GM19025 (cell line): ENCODE measurements at regions not wholly inside any gene's neighbourhood (a gene's known extent, or its start where the extent isn't known, plus 50 kb on each side); places are given as distances from the start of the nearest gene placed in this dataset.

Source experiments
- ATAC-seq: cut with Tn5 transposase; IDR thresholded peaks from one replicate; pipeline ENCODE4 v1.9.1; 2021; ENCODE audit warnings: mild to moderate bottlenecking, low read depth, moderate library complexity; ENCODE audit not compliant: unreplicated experiment

DNA sequence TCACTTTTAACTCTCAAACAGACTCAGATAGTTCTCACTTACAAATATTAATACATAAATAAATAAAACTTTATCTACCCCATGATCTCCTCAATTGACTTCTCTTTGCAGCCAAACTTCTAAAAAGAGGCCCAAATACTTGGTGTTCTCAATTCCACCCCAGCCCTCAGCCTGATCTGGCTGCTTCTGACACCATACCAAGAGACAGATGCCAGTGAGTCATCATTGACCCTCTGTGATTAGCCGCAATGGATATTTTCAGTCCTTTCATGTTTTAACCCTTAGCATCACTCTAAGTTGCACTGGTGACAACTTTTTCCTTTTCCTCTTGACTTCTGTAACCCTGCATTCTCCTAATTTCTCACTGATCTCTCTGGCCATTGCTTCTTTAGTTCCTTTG is 184.1 kb upstream of the ARHGAP20 start:
- ATAC-seq, result no peak

DNA sequence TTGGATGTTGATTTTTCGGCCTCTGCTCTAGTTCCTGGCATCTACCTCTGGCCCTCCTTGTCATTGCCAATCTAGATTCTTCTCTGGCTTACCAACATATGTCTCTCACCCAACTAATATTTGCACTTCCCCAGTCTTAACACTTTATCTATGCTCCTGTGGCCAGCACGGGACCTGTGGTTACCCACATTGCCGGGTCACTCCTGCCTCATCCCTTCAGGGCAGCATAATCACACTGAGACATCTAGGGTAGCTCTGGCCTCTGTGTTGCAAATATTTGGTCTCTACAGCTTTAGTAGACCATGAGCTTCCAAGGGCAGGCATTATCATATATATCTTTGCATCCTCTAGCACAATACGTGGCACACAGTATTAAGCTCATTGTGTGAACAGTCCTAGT is 182.0 kb upstream of the ARHGAP20 start:
- ATAC-seq, result no peak

DNA sequence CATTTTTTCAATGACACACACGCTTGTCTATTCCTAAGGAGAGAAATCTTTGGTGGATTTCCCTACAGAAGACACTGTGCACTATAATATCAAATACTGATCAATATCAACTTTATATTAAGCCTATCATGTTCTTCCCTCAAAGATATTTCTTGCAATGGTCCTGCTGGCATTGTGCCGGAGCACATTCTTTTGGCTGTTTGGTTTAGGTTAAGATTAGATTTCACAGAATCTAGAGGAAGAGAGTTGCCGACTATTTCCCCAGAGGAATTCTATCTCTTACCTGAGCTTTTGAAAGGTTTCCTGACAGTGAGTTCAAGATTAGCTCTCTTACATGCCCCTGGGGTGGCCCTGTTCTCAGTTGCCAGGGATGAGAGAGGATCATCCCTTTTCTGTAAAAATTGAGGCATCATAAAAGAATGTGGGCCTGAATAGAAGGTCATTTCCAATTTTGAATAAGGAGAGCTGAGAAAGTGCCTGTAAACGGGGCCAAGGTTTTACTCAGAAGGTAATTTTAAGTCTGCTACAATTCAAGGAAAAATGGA is 180.6 kb upstream of the ARHGAP20 start:
- no peak for ATAC-seq

DNA sequence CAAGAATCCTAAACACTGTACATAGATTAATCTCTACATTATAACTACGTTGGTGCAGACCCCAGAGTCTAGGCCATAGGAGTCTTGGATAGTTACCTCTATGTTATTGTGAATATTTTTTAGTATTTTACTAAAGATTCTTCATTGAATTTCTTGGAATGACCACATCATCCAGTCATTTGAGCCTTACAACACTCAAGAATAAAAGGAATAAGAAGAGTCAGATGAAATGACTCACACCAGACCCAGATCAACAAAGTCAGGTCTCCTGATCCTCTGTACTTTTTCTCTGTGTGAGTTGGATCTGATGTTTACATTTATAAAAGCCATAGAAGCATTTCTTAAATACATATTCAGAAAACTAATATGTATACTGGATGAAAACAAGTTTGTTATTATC is 179.2 kb upstream of the ARHGAP20 start:
- no peak for ATAC-seq

GRCh38 chr11:110890995-110891394 is 178.8 kb upstream of the ARHGAP20 start:
- ATAC-seq, result no peak

GRCh38 chr11:110886288-110886970 is 174.2 kb upstream of the ARHGAP20 start:
- no peak for ATAC-seq

DNA sequence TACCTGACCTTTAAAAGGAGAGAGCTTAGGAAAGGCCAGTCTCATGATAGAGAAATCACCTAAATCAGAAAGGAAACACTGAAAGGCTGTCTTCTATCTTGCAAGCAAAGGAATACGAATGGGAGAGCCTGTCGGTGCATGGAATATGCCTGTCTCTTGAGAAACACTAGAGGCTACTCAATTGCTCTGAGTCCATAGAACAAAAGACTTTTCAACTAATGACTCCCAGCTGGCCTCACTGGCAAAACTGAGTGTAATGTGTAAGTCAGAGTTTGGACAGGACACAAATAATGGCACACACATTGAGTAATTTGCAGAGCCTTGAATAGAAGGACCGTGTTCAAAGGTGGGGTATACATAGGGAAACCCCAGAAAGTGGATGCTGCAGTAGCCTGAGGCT is 171.0 kb upstream of the ARHGAP20 start:
- no peak for ATAC-seq

- no peak for ATAC-seq
Observed at GRCh38 chr11:110878513-110878912, 166.3 kb upstream of the ARHGAP20 start.

DNA sequence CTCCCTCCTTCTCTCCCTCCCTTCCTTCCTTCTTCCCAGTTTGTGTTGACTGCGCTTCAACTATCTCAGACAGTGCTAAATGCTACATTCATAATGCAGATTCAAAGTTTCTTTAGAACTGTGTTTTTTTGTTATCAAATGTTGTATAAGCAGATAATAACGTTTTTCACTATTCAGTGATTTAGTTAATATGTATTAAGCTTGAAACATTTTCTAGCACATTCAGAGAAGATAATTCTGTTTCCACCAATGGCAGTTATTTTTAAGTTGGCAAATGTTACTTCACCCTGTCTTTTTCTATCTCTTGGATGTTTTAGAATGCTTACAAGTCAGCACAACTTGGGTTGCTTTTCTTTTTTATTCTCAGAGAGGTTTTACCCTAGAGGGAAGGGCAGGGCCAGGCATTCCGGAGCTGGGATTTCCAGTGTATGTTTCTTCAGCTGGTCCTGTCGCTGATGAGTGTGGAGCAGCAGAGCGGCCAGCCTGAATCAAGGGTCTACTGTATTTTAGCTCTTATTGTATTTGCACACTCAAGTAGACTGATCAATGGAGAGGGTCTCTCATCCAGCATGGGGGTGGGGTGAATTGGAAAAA is 162.3 kb upstream of the ARHGAP20 start:
- ATAC-seq, result no peak

- no peak for ATAC-seq
Observed at GRCh38 chr11:110873975-110874374, 161.7 kb upstream of the ARHGAP20 start.

DNA sequence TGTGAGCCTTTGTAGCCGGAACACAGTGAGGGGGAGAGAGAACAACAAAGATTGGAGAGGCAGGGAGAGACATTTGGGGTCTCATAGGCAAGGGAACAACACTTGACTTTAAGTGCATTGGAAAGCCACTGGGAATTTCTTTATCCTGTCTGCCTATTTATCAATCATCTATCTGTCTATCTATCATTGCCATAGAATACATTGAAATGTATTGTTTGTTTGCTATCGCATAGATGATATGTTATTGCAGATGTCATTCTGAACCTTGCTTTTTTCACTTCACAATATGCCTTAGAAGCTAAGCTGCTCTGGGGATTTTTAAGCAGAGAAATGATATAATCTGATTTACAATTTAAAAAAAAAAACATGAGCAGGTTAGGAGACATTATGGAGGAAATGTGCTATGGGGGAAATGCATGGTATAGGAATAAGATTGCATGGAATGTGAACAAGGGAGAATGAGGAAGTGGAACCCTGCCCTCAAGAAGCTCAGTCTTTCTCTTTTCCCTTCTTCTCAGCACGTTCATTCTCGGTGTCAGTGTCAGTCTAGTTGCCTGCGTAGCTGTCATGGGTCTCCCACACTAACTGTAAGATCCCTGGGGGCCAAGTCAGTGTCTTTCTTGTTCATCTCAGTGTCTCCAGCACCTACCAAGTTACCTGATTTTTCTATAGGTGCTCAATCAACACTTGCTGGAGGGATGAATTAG is 158.7 kb upstream of the ARHGAP20 start:
- no peak for ATAC-seq

GRCh38 chr11:110867951-110868350 is 155.7 kb upstream of the ARHGAP20 start:
- no peak for ATAC-seq

DNA sequence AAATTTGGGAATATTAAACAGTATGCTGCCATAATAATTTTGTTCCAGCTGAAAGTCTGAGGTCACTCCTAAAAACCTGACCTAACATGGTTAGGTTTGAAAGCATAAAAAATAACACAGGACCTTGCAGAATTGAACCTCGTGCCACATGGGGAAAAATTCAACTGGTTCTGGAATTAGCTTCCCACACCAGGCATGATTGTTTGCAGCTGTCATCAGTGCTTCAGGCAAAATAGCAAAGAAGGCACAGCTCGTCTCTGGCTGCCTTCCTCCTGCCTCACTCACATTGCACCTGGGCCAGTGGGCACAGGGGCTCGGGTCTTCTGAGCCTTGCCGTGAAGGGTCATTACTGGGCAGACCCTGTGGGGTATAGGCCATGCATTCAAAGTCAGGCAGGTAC is 153.8 kb upstream of the ARHGAP20 start:
- ATAC-seq, result no peak

DNA sequence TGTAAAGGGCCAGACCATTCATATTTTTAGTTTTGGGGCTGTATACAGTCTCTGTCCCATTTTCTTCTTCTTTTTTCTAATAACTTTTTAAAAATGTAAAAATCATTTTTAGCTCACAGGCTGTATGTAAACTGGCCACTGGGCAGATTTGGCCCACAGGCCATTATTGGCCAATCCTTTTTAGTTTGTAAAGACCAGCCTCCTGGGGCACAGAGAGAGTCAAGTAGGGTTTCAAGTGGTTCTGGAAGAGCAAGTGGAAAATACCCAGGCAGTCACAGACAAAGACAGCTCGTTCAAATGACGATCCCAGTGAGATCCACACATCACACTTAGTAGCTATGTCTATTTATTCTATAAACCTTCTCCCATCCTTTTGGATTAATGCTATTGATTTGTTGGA is 150.2 kb upstream of the ARHGAP20 start:
- no peak for ATAC-seq

GRCh38 chr11:110860461-110860860 is 148.2 kb upstream of the ARHGAP20 start:
- no peak for ATAC-seq

- no peak for ATAC-seq
Observed at GRCh38 chr11:110859998-110860397, 147.8 kb upstream of the ARHGAP20 start.

DNA sequence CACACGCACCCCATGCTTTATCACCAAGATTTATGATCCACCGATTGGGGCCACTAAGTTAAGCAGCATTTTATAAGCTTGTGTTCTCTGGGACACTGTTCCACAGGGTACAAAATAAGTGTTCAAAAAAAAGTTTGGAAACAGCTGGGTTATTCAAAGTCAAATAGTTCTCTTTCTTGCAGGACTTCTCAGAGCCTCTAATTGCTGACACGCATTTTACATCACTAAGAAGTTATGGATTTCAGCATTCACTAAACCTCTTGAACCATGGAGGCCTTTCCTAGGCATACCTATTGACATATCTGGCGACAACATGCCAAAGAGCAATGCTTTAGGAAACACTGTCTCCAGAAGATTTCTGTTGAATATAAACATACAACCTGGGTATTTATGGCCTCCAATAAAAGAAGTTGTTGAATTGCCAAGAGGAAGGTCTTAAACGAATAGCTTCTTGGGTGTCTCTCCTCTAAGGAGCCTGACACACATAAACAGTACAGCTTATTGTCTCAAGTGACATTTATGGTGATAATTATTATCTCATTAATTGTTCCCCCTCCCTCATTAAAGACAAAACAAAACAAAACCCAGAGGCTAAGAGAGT is 147.1 kb upstream of the ARHGAP20 start:
- ATAC-seq, result no peak

- ATAC-seq, result no peak
Observed at GRCh38 chr11:110858547-110858921, 146.3 kb upstream of the ARHGAP20 start.

DNA sequence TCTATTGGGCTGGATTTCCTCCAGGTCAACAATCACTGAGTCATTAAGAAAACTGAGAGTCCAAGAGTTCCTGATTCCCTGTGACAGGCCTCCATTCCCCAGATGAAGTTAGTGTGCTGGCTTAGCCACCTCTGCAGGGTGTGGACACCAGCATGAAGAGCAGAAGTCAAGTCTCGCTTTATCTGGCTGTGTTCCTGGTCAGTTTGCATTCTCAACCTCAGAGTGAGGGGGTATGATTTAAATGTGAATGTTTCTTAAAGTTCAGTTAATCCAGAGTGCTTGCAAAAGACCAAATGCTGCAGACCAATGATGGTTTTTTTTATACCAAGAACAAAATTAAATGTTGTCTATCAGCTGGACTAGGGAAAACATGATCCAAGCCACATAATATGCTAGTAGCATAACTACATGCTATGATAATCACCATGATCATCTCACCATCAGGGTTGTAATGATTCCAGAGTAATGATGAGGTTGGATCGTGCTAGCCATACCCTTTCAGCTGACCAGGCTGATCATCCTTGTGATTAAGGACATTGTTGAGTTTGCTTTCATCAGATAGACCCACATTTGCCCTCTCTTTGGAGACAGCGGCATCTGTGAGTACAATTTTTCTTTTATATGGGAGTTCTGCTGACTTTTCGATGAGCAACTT is 145.8 kb upstream of the ARHGAP20 start:
- ATAC-seq, result no peak

DNA sequence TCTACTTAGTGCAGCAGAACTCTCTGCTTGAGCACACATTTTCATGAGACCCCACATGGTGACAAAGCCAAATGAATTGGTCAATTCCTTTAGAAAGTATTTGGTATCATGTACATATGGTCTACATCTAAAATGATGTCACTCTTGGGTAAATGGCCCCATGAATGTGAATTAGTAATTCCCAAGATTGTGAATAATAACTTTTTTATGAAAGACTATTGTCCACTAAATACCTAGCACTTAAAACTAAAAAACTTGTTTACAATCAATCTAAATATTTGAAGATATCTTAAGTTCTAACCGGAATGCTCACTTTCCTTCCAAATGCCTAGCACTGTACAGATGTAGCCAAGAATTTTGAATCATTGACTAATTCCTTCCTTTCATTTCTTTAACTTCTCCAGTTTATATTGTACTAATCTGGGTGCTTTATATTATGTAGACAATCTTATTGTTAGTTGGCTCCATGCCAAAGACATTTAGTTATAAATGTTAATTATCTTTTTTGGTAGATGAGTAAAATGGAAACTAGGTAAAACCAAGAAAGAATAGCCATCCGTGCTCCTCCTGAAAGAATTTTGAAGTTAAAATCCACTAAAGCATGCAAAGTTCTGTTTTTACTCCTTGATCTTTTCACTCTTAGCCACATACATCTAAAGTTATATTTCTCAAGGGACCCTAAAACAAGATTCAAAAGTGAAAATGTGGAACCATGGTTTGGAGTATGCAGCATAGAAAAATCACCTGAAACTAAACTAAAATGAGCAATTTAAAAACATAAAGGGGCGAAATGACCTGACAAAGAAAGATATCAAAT is 145.0 kb upstream of the ARHGAP20 start:
- no peak for ATAC-seq
